Mesenchymal stem cell (in vitro differentiated cells and primary cell): ENCODE measurements at regions not wholly inside any gene's neighbourhood (a gene's known extent, or its start where the extent isn't known, plus 50 kb on each side); places are given as distances from the start of the nearest gene placed in this dataset.

Source experiments
- DNase-seq: peaks from one replicate; pipeline ENCODE4 v3.0.0-alpha.2; 2013
- H2AFZ ChIP-seq: one replicate; pipeline ENCODE4 v1.6.1; 2013; ENCODE audit warnings: low read depth, mild to moderate bottlenecking, control low read depth, inconsistent platforms, low read length, moderate library complexity
- H2AK5ac ChIP-seq: 2 replicates; pipeline ENCODE4 v1.6.1; 2013; ENCODE audit warnings: low read length, moderate library complexity, mild to moderate bottlenecking, inconsistent platforms; ENCODE audit not compliant: severe bottlenecking
- H2BK120ac ChIP-seq: one replicate; pipeline ENCODE4 v1.6.1; 2013; ENCODE audit warnings: low read depth, mild to moderate bottlenecking, inconsistent platforms, low read length, moderate library complexity
- H2BK12ac ChIP-seq, 2 experiments: one replicate each; pipeline ENCODE4 v1.6.1; 2013; ENCODE audit warnings: inconsistent platforms in 2 of 2, low read length in 2 of 2, mild to moderate bottlenecking in 2 of 2, moderate library complexity in 2 of 2, control low read depth in 1 of 2
- H2BK15ac ChIP-seq: one replicate; pipeline ENCODE4 v1.6.1; 2013; ENCODE audit warnings: mild to moderate bottlenecking, low read depth, inconsistent platforms; ENCODE audit not compliant: poor library complexity, severe bottlenecking
- H2BK5ac ChIP-seq: 2 replicates; pipeline ENCODE4 v1.6.1; 2013; ENCODE audit warnings: low read depth, mild to moderate bottlenecking, low read length, control low read depth, inconsistent platforms; ENCODE audit not compliant: poor library complexity, severe bottlenecking
- H3K14ac ChIP-seq, 2 experiments: one replicate each; pipeline ENCODE4 v1.6.1; 2013; ENCODE audit warnings: inconsistent platforms in 2 of 2, low read length in 2 of 2, control low read depth in 1 of 2, mild to moderate bottlenecking in 1 of 2, moderate library complexity in 1 of 2
- H3K18ac ChIP-seq, 2 experiments: one replicate each; pipeline ENCODE4 v1.6.1; 2013; ENCODE audit warnings: inconsistent platforms in 2 of 2, low read length in 2 of 2, control low read depth in 1 of 2, low read depth in 1 of 2, mild to moderate bottlenecking in 1 of 2
- H3K23ac ChIP-seq, 2 experiments: one replicate each; pipeline ENCODE4 v1.6.1; 2013; ENCODE audit warnings: inconsistent platforms in 2 of 2, low read length in 2 of 2, mild to moderate bottlenecking in 2 of 2, moderate library complexity in 2 of 2, control low read depth in 1 of 2
- H3K27ac ChIP-seq: 2 replicates; pipeline ENCODE4 v1.5.1; 2013; ENCODE audit warnings: mild to moderate bottlenecking, moderate library complexity, low read length, control low read depth, inconsistent platforms; ENCODE audit not compliant: poor library complexity, severe bottlenecking
- H3K27me3 ChIP-seq, 2 experiments: 2 replicates each; pipeline versions ENCODE4 v1.6.1 to v1.7.0; 2013; ENCODE audit warnings: low read length in 2 of 2, mild to moderate bottlenecking in 2 of 2, moderate library complexity in 2 of 2, control low read depth in 1 of 2, inconsistent platforms in 1 of 2; ENCODE audit not compliant: control insufficient read depth in 1 of 2, insufficient read depth in 1 of 2
- H3K36me3 ChIP-seq, 2 experiments: 2 replicates each; pipeline versions ENCODE4 v1.6.1 to v1.7.0; 2013; ENCODE audit warnings: low read length in 2 of 2, control low read depth in 1 of 2, inconsistent platforms in 1 of 2, low read depth in 1 of 2, mild to moderate bottlenecking in 1 of 2; ENCODE audit not compliant: insufficient read depth in 2 of 2, control insufficient read depth in 1 of 2
- H3K4ac ChIP-seq, 2 experiments: one replicate each; pipeline ENCODE4 v1.6.1; 2013; ENCODE audit warnings: inconsistent platforms in 2 of 2, low read length in 2 of 2, mild to moderate bottlenecking in 2 of 2, moderate library complexity in 2 of 2, control low read depth in 1 of 2, low read depth in 1 of 2
- H3K4me1 ChIP-seq: 2 replicates; pipeline ENCODE4 v1.6.1; 2013; ENCODE audit warnings: low read depth, low read length, control low read depth; ENCODE audit not compliant: control insufficient read depth, insufficient read depth
- H3K4me2 ChIP-seq: 2 replicates; pipeline ENCODE4 v1.6.1; 2013; ENCODE audit warnings: low read length, mild to moderate bottlenecking, inconsistent platforms; ENCODE audit not compliant: poor library complexity, severe bottlenecking
- H3K4me3 ChIP-seq, 2 experiments: 2 replicates each; pipeline versions ENCODE4 v1.5.1 to v1.7.0; 2013; ENCODE audit warnings: low read length in 2 of 2, mild to moderate bottlenecking in 2 of 2, control low read depth in 1 of 2, low read depth in 1 of 2; ENCODE audit not compliant: insufficient read depth in 1 of 2
- H3K79me1 ChIP-seq: replicated peaks from 2 replicates; pipeline ENCODE4 v1.6.1; 2013; ENCODE audit warnings: mild to moderate bottlenecking, control low read depth, low read length, inconsistent platforms; ENCODE audit not compliant: poor library complexity, severe bottlenecking
- H3K9ac ChIP-seq: 2 replicates; pipeline ENCODE4 v1.7.0; 2013; ENCODE audit warnings: mild to moderate bottlenecking, low read length, moderate library complexity
- H3K9me3 ChIP-seq: 2 replicates; pipeline ENCODE4 v1.7.0; 2013; ENCODE audit warnings: mild to moderate bottlenecking, low read length; ENCODE audit not compliant: control insufficient read depth
- H4K8ac ChIP-seq: one replicate; pipeline ENCODE4 v1.6.1; 2013; ENCODE audit warnings: inconsistent platforms, mild to moderate bottlenecking, low read length, moderate library complexity
- H4K91ac ChIP-seq: one replicate; pipeline ENCODE4 v1.6.1; 2013; ENCODE audit warnings: mild to moderate bottlenecking, low read length, inconsistent platforms
- WGBS: methylation state at CpG from one replicate; pipeline ENCODE4 v1.1.7; 2013; ENCODE audit warnings: mixed read lengths; 5-methylcytosine and 5-hydroxymethylcytosine counted together

DNA sequence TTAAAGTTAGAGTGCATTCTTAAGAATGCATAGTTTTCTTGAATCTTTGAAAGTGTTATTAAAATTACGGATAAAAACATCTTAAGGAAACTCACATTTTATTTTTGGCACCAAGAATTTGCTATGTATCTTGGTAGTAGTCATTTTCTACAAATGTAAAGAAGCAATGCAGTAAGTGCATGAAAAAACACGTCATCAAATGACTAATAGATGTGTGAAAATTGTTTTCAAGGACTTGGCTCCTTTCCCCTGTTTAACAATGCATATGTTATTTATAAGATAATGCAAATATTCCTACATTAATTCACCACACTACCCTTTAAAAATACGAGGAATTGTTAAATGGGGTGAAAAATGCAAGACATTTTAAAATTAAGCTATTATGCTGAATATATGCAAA lies 461.2 kb upstream of the PCDH7 start:
- H4K91ac ChIP-seq: no peak overlapping the region
- WGBS: 100% methylated on average over 1 of the region's 3 CpGs
- H3K27me3 ChIP-seq: no peaks in the 10 kb centered on the region
- no peaks in the 10 kb centered on the region for H3K79me1 ChIP-seq
- H3K4me2 ChIP-seq: no peak overlapping the region
- no peak overlapping the region for H2BK5ac ChIP-seq
- no peak overlapping the region for H2AK5ac ChIP-seq
- H2BK12ac ChIP-seq: no peak overlapping the region
- no peak overlapping the region for H3K27ac ChIP-seq
- no peak overlapping the region for H2AFZ ChIP-seq
- no peak overlapping the region for H4K8ac ChIP-seq
- no peak overlapping the region for H3K4ac ChIP-seq
- H3K36me3 ChIP-seq: no peaks in the 10 kb centered on the region
- H3K9ac ChIP-seq: no peak overlapping the region
- peaks cover 10% of the 10 kb centered on the region for H3K9me3 ChIP-seq
- H3K14ac ChIP-seq: no peak overlapping the region
- no peak overlapping the region for H3K4me3 ChIP-seq
- no peak for DNase-seq
- no peaks in the 10 kb centered on the region for H3K4me1 ChIP-seq
- no peak overlapping the region for H3K18ac ChIP-seq
- H2BK15ac ChIP-seq: no peak overlapping the region
- H3K23ac ChIP-seq: no peak overlapping the region
- no peak overlapping the region for H2BK120ac ChIP-seq

- Histone ChIP-seq H3K9me3 (no peaks in the 10 kb centered on the region), H2AFZ (no peak overlapping the region), H3K27ac (no peak overlapping the region), H3K4me3 (no peak overlapping the region), H4K91ac (no peak overlapping the region), H2AK5ac (no peak overlapping the region), H2BK12ac (no peak overlapping the region), H4K8ac (no peak overlapping the region), H2BK120ac (no peak overlapping the region), H3K36me3 (no peaks in the 10 kb centered on the region), H3K27me3 (no peaks in the 10 kb centered on the region), H2BK5ac (no peak overlapping the region), H3K79me1 (no peaks in the 10 kb centered on the region), H3K23ac (no peak overlapping the region), H2BK15ac (no peak overlapping the region), H3K4me2 (no peak overlapping the region), H3K14ac (no peak overlapping the region), H3K4me1 (no peaks in the 10 kb centered on the region), H3K9ac (no peak overlapping the region), H3K18ac (no peak overlapping the region), H3K4ac (no peak overlapping the region)
- WGBS: 100% methylated on average over 1 of the region's 2 CpGs
- no peak for DNase-seq
Observed at GRCh38 chr4:30262379-30262778, 457.8 kb upstream of the PCDH7 start.

DNA sequence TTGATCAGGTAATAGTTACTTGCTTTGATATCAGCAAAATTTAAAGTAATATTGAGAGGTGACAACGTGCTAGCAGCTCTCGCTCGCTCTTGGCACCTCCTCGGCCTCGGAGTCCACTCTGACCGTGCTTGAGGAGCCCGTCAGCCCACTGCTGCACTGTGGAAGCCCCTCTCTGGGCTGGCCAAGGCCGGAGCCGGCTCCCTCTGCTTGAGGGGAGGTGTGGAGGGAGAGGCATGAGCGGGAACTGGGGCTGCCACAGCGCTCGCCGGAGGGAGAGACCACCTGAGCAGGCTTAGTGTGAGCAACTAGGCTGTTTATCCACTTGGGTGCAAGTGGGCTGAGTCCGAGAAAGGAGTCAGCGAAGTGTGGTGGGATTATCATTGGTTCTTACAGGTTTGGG lies 455.7 kb upstream of the PCDH7 start:
- Histone ChIP-seq H2BK120ac (no peak overlapping the region), H3K27ac (no peak overlapping the region), H3K23ac (no peak overlapping the region), H3K4ac (no peak overlapping the region), H3K14ac (no peak overlapping the region), H3K4me2 (no peak overlapping the region), H3K79me1 (no peaks in the 10 kb centered on the region), H2BK12ac (no peak overlapping the region), H3K4me1 (no peaks in the 10 kb centered on the region), H4K91ac (no peak overlapping the region), H2AFZ (no peak overlapping the region), H4K8ac (no peak overlapping the region), H2AK5ac (no peak overlapping the region), H3K4me3 (no peak overlapping the region), H3K18ac (no peak overlapping the region), H3K27me3 (no peaks in the 10 kb centered on the region), H3K9ac (no peak overlapping the region), H2BK5ac (no peak overlapping the region), H2BK15ac (no peak overlapping the region), H3K9me3 (no peaks in the 10 kb centered on the region), H3K36me3 (no peaks in the 10 kb centered on the region)
- WGBS: 93% methylated on average over 15 of the region's 15 CpGs
- no peak for DNase-seq

DNA sequence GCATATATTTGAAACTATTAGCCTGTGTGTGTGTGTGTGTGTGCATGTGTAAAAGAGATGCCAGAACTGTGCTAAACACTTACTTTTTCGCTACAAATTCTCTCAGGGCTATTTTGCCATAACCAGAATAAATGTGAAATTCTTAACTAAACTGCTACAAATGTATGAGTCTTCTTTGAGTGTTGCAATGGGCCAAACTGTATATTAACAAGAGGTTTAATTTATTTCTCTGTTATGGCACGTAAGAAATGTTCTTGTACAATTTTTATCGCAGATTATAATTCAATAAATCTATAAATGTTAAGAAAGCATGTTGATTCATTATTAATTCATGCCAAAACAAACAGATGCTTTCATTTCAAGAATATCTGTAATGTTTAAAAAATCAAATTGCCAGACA lies 454.5 kb upstream of the PCDH7 start:
- Histone ChIP-seq H3K4ac (no peak overlapping the region), H3K18ac (no peak overlapping the region), H2AK5ac (no peak overlapping the region), H3K79me1 (no peaks in the 10 kb centered on the region), H3K27ac (no peak overlapping the region), H3K4me3 (no peak overlapping the region), H3K4me2 (no peak overlapping the region), H3K23ac (no peak overlapping the region), H2BK12ac (no peak overlapping the region), H3K36me3 (no peaks in the 10 kb centered on the region), H3K9me3 (no peaks in the 10 kb centered on the region), H3K4me1 (no peaks in the 10 kb centered on the region), H3K9ac (no peak overlapping the region), H4K8ac (no peak overlapping the region), H2BK5ac (no peak overlapping the region), H4K91ac (no peak overlapping the region), H3K27me3 (no peaks in the 10 kb centered on the region), H2AFZ (no peak overlapping the region), H2BK120ac (no peak overlapping the region), H3K14ac (no peak overlapping the region), H2BK15ac (no peak overlapping the region)
- DNase-seq: no peak
- no CpG with 5 or more reads among the region's 3 CpGs for WGBS
